HEK293T (cell line): ENCODE measurements at regions not wholly inside any gene's neighbourhood (a gene's known extent, or its start where the extent isn't known, plus 50 kb on each side); places are given as distances from the start of the nearest gene placed in this dataset.
"Not testable (repeated sequence)": the region's sequence is repeated elsewhere in the genome, so short reads cannot be mapped to it uniquely, and the experiment has no call there.

Experiments used
- CTCF ChIA-PET: fragments of 350-600 bp; formaldehyde crosslinking; extraction: SDS; loops from one replicate; lab custom pipeline; 2021; ENCODE audit warnings: antibody characterized with exemption, inconsistent platforms; lab: Yijun Ruan, JAX
- POLR2A ChIA-PET: fragments of 350-600 bp; formaldehyde crosslinking; extraction: SDS; loops from one replicate; lab custom pipeline; 2020; ENCODE audit warnings: antibody characterized with exemption, inconsistent platforms; lab: Yijun Ruan, JAX
- DNase-seq: peaks from one replicate; pipeline ENCODE4 v3.0.0; 2012; ENCODE audit warnings: mixed read lengths; ENCODE audit errors: extremely low spot score
- ARNT ChIP-seq: fragments of 450-650 bp; IDR thresholded peaks from 2 replicates; pipeline ENCODE4 v1.6.1; 2017; ENCODE audit warnings: mild to moderate bottlenecking
- BHLHE40 ChIP-seq: fragments of 450-650 bp; IDR thresholded peaks from 2 replicates; pipeline ENCODE4 v1.6.1; 2016; ENCODE audit warnings: mild to moderate bottlenecking, moderate library complexity, borderline replicate concordance
- CTBP1 ChIP-seq: fragments of 450-650 bp; IDR thresholded peaks from 2 replicates; pipeline ENCODE4 v1.6.1; 2016; ENCODE audit warnings: borderline replicate concordance
- ELF4 ChIP-seq: fragments of 450-650 bp; IDR thresholded peaks from 2 replicates; pipeline ENCODE4 v1.6.1; 2017; ENCODE audit warnings: antibody characterized with exemption
- FOXA1 ChIP-seq: fragments of 450-650 bp; IDR thresholded peaks from 2 replicates; pipeline ENCODE4 v1.6.1; 2016; ENCODE audit warnings: mild to moderate bottlenecking
- FOXK2 ChIP-seq: fragments of 450-650 bp; IDR thresholded peaks from 2 replicates; pipeline ENCODE4 v1.6.1; 2016; ENCODE audit warnings: mild to moderate bottlenecking
- FOXM1 ChIP-seq: fragments of 450-650 bp; IDR thresholded peaks from 2 replicates; pipeline ENCODE4 v1.6.1; 2017; ENCODE audit warnings: mild to moderate bottlenecking, borderline replicate concordance
- HDGF ChIP-seq: fragments of 450-650 bp; IDR thresholded peaks from 2 replicates; pipeline ENCODE4 v1.6.1; 2017; ENCODE audit warnings: antibody characterized with exemption, borderline replicate concordance
- L3MBTL2 ChIP-seq: fragments of 450-650 bp; conservative IDR thresholded peaks from 2 replicates; pipeline ENCODE4 v1.6.1; 2016; ENCODE audit warnings: mild to moderate bottlenecking
- LEF1 ChIP-seq: fragments of 450-650 bp; IDR thresholded peaks from 2 replicates; pipeline ENCODE4 v1.6.1; 2017; ENCODE audit warnings: mild to moderate bottlenecking, borderline replicate concordance
- NFRKB ChIP-seq: fragments of 450-650 bp; IDR thresholded peaks from 2 replicates; pipeline ENCODE4 v1.6.1; 2016; ENCODE audit warnings: mild to moderate bottlenecking, moderate library complexity
- SP1 ChIP-seq: fragments of 450-650 bp; IDR thresholded peaks from 2 replicates; pipeline ENCODE4 v1.6.1; 2017
- SUZ12 ChIP-seq: fragments of 450-650 bp; IDR thresholded peaks from 2 replicates; pipeline ENCODE4 v1.6.1; 2016; ENCODE audit warnings: mild to moderate bottlenecking
- TARDBP ChIP-seq: fragments of 450-650 bp; IDR thresholded peaks from 2 replicates; pipeline ENCODE4 v1.6.1; 2016
- ZNF384 ChIP-seq: fragments of 450-650 bp; IDR thresholded peaks from 2 replicates; pipeline ENCODE4 v1.6.1; 2016
- TF ChIP-seq, protein P1 (sequence below): fragments of 450-650 bp; IDR thresholded peaks from 2 replicates; pipeline ENCODE4 v1.6.1; 2016

DNA sequence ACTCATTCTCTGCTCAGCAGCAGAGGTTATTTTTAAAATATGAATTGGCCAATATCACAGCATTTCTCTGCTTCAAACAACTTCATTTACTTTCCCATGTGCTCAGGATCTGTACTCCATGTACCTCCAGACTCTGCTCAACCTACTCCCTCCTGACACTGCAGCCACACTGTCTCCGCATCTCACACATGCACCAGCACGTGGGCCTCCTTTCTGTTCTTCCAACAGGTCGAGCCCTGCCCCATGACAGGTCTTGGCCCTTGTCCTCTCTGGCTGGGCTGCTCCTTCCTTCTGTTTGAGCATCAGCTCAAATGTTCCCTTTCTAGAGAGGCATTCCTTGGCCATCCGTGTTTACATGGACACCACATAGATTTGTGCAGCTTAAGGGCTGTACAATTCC, 195.7 kb downstream of the EBLN2 start:
- CTCF ChIA-PET: no interaction called here
- POLR2A ChIA-PET: no interaction called here
- DNase-seq: no peak
- TF ChIP-seq TARDBP (no peak), NFRKB (no peak), L3MBTL2 (peak; percentile 73), SUZ12 (no peak), HDGF (no peak), CTBP1 (no peak)
- TF ChIP-seq, protein P1, sequence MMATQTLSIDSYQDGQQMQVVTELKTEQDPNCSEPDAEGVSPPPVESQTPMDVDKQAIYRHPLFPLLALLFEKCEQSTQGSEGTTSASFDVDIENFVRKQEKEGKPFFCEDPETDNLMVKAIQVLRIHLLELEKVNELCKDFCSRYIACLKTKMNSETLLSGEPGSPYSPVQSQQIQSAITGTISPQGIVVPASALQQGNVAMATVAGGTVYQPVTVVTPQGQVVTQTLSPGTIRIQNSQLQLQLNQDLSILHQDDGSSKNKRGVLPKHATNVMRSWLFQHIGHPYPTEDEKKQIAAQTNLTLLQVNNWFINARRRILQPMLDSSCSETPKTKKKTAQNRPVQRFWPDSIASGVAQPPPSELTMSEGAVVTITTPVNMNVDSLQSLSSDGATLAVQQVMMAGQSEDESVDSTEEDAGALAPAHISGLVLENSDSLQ: peak; percentile 72

DNA sequence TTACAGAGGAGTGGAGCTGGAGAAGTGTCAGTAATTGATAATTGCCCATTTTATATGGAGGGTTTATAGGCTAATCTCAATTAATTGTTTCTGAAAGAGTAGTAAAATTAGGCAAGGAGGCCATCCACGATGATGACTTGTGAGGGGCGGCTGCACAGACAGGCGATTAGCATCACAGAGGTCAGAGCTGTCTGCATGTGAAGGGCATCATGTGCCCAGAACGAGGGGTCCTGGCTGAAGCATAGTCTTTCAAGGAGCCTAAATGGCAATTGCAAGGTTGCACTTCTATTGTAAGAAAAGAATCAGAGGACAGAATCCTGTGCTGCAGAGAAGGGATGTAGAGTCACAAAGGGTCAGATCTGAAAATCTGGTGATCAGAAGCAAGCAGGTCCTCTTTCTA, 196.6 kb downstream of the EBLN2 start:
- TF ChIP-seq LEF1 (no peak), FOXM1 (no peak), ZNF384 (no peak), CTBP1 (no peak), L3MBTL2 (no peak), SP1 (no peak), FOXA1 (no peak), HDGF (no peak), ELF4 (no peak), FOXK2 (no peak), BHLHE40 (no peak), TARDBP (no peak), ARNT (no peak), NFRKB (no peak), SUZ12 (no peak)
- TF ChIP-seq, protein P1: no peak
- POLR2A ChIA-PET: no interaction called here
- DNase-seq: no peak
- CTCF ChIA-PET: no interaction called here

DNA sequence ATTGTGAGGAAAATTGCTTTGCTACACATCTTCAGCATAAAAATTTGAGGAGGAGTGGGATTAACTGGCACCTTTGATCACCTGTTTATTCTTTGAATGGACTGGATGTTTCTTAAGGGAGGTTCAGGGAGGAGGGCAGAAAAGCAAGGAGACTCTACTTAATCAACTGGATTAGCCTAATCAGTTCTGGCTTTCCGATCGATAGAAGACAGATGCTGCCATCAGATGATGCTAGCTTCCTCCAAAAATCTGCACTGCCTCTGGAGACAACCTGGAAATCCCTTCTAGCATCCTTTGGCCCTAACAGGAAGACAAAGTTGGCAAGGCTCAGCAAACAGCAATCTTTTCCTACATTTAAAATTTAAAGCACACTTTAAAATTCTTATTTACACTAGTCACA, 197.8 kb downstream of the EBLN2 start:
- ChIA-PET POLR2A (no interaction called here), CTCF (no interaction called here)
- no peak for DNase-seq
- no peak for TF ChIP-seq BHLHE40
- no peak for TF ChIP-seq SP1
- TF ChIP-seq SUZ12: no peak

DNA sequence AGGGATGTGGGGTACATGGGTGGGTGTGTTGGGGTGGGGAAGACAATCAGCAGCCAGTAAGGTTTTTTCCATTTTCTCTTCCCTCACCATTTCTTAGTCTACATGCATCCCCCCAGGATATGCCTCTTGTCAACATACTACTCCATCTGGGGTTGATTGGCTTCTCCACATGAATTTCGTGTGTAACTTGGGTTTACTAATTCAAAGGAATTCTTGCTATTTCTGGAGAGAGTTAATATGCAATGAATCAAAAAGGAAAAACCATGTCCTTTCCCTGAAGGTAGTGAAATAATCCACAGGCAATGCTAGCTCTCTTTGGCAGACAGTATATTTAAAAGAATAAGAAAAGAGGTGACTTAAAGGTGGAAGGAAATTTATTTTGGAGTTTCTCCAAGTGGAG, 198.4 kb downstream of the EBLN2 start:
- TF ChIP-seq FOXM1: no peak
- no peak for TF ChIP-seq ARNT
- DNase-seq: no peak
- CTCF ChIA-PET: no interaction called here
- POLR2A ChIA-PET: no interaction called here

DNA sequence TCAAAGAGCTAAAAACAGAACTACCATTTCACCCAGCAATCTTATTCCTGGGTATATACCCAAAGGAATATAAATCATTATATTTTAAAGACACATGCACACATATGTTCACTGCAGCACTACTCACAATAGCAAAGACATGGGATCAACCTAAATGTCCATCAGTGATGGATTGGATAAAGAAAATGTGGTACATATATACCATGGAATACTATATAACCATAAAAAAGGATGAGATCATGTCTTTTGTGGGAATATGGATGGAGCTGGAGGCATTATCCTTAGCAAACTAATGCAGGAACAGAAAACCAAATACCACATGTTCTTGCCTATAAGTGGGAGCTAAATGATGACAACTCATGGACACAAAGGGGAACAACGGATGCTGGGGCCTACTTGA, 205.1 kb downstream of the EBLN2 start:
- DNase-seq, CTCF ChIA-PET, POLR2A ChIA-PET: not testable (repeated sequence)

DNA sequence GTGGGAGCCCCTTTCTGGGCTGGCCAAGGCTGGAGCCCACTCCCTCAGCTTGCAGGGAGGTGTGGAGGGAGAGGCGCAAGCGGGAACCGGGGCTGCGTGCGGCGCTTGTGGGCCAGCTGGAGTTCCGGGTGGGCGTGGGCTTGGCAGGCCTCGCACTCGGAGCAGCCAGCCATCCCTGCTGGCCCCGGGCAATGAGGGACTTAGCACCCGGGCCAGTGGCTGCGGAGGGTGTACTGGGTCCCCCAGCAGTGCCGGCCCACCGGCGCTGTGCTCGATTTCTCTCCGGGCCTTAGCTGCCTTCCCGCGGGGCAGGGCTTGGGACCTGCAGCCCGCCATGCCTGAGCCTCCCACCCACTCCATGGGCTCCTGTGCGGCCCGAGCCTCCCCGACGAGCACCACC, 207.7 kb downstream of the EBLN2 start:
- DNase-seq, POLR2A ChIA-PET, CTCF ChIA-PET: not testable (repeated sequence)

DNA sequence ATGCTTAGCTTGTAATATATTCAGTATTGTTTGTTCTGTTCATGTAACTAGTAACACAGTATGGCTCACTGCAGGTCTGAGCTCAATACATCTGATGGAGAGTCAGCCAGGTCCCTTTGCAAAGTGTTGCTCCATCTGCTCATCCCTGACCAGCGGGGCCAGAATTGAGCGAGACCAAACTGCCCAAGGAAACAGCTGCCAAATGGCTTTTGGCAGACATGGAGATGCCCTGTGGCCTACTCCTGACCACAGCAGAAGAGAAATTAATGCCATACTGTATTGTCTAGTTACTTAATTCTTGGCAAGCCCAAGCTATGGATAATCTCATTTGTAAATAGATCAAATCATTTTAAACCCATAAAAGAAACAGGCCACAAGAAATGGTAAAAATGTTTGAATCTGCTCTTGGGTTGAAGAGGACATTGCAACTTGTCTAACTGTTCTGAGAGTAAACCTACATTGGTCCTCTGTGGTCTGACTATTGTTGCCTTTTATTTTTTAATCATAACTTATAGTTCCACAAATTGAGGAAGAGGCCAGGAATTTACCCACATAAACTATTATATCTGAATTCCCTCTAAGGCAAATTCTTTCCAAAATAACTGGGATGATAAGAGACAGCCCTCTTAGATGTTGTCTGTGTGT, 209.5 kb downstream of the EBLN2 start:
- TF ChIP-seq FOXM1 (no peak), SP1 (no peak), CTBP1 (no peak), HDGF (no peak), ARNT (no peak), LEF1 (no peak), ELF4 (no peak), FOXA1 (no peak), BHLHE40 (no peak), SUZ12 (no peak), NFRKB (no peak), FOXK2 (no peak)
- TF ChIP-seq, protein P1: no peak
- ChIA-PET CTCF (no interaction called here), POLR2A (no interaction called here)
- DNase-seq: no peak

DNA sequence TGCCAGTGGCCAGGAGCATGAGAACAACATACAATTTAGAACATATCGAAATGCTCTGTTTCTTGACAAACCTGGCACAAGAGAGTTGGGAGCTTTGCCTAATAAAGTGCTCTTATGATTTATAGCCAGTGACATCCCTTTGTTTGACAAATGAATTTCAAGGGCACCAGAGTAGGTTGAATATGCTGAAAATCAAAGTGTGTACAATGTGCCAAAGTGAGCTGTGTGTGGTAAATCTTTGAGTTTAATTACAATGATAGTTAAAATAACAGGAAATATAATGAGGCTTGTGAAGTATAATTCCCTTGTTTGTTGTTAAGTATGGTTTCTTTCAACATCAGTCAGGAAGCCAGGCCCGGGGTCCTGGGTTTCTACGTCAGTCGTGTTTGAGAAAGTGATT, 211.9 kb downstream of the EBLN2 start:
- ChIA-PET POLR2A (no interaction called here), CTCF (no interaction called here)
- TF ChIP-seq L3MBTL2 (no peak), ELF4 (no peak), NFRKB (no peak), FOXK2 (no peak), ARNT (no peak)
- TF ChIP-seq, protein P1: peak; percentile 56
- DNase-seq: no peak
